ENCODE measurements at regions not wholly inside any gene's neighbourhood (a gene's known extent, or its start where the extent isn't known, plus 50 kb on each side); places are given as distances from the start of the nearest gene placed in this dataset.

DNA sequence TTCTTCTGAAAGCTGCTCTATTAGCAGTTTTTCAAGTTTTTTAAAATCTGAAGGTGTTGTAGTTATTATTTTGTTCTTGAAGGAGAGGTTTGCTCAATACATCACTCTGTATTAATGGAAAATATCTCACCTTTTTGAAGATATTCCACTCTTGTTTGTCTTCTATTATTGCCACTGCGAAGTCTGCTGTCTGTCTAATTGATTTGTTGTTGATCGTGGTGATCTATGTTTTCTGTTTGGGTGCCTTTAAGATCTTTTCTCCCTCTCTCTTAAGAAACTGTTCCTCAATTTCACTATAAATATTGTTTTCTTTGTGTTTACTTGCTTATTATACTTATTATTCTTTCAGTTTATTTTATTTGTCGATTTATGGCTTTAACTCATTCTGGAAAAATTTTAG lies 64.9 kb upstream of the FZD8 start:
- H3K9ac ChIP-seq, result no peak overlapping the region
- no peaks in the 10 kb centered on the region for H3K79me2 ChIP-seq (ENCODE audit: insufficient read depth, low read depth)
- H3K4me2 ChIP-seq, result no peak overlapping the region
- H3K4me1 ChIP-seq (ENCODE audit: low read depth, poor library complexity, severe bottlenecking), result peaks cover under 1% of the 10 kb centered on the region
- no peak overlapping the region for H3K4me3 ChIP-seq (IDR thresholded peaks at IDR 0.05; ENCODE audit: insufficient read depth, low read depth, low read length)
- no peaks in the 10 kb centered on the region for H3K36me3 ChIP-seq (ENCODE audit: insufficient read depth)
- H2AFZ ChIP-seq (ENCODE audit: low read depth), result no peak overlapping the region
- H3K27ac ChIP-seq, result no peak overlapping the region
- H4K20me1 ChIP-seq (ENCODE audit: insufficient read depth), result no peaks in the 10 kb centered on the region
- TF ChIP-seq, protein P1, sequence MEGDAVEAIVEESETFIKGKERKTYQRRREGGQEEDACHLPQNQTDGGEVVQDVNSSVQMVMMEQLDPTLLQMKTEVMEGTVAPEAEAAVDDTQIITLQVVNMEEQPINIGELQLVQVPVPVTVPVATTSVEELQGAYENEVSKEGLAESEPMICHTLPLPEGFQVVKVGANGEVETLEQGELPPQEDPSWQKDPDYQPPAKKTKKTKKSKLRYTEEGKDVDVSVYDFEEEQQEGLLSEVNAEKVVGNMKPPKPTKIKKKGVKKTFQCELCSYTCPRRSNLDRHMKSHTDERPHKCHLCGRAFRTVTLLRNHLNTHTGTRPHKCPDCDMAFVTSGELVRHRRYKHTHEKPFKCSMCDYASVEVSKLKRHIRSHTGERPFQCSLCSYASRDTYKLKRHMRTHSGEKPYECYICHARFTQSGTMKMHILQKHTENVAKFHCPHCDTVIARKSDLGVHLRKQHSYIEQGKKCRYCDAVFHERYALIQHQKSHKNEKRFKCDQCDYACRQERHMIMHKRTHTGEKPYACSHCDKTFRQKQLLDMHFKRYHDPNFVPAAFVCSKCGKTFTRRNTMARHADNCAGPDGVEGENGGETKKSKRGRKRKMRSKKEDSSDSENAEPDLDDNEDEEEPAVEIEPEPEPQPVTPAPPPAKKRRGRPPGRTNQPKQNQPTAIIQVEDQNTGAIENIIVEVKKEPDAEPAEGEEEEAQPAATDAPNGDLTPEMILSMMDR (conservative IDR thresholded peaks at IDR 0.05; ENCODE audit: low read depth, low read length), result no peak
- H3K27me3 ChIP-seq (ENCODE audit: insufficient read depth, low read depth), result no peaks in the 10 kb centered on the region

DNA sequence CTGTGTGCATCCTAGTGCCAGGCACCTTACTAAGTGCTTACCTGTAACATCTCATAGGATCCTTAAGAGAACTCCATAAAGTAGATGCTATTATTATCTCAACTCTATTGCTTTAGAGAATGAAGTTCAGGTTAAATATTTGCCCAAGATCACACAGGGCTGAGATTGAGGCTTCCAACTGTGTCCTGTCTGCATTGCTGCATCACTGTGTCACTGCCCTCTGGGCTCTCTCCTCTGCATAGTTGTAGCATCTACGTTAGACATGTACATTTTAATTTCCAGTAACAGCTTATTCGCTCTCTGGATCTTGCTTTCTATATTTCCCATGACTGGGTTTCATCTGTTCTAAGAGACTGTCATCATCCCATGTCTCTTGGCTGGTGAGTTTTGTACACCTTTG lies 63.6 kb upstream of the FZD8 start:
- H3K36me3 ChIP-seq (ENCODE audit: insufficient read depth), result no peaks in the 10 kb centered on the region
- no peaks in the 10 kb centered on the region for H4K20me1 ChIP-seq (ENCODE audit: insufficient read depth)
- H3K4me2 ChIP-seq, result no peak overlapping the region
- no peaks in the 10 kb centered on the region for H3K4me1 ChIP-seq (ENCODE audit: low read depth, poor library complexity, severe bottlenecking)
- H2AFZ ChIP-seq (ENCODE audit: low read depth), result no peak overlapping the region
- no peaks in the 10 kb centered on the region for H3K27me3 ChIP-seq (ENCODE audit: insufficient read depth, low read depth)
- H3K9ac ChIP-seq, result no peak overlapping the region
- H3K27ac ChIP-seq, result no peak overlapping the region
- TF ChIP-seq, protein P1 (conservative IDR thresholded peaks at IDR 0.05; ENCODE audit: low read depth, low read length), result no peak
- H3K79me2 ChIP-seq (ENCODE audit: insufficient read depth, low read depth), result no peaks in the 10 kb centered on the region
- H3K4me3 ChIP-seq (IDR thresholded peaks at IDR 0.05; ENCODE audit: insufficient read depth, low read depth, low read length), result no peak overlapping the region

DNA sequence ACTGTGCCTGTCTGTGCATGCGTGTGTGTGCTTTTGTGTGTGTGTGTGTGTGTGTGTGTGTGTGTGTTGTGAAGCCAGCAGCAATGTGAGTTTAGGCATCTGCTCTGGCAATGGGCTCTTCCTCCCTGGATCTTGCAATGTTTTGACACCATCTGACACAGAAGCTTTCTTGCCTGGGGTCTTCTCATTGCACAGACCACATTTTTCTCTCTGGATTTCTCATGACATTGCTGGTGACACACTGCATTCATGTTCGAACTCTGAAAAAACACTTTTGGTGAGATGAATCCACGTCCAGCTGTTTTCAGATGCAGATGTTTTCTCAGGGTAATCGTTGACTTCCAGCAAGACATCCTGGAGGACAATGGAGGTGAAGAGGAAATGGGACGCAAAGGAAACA lies 63.0 kb upstream of the FZD8 start:
- no peaks in the 10 kb centered on the region for H3K79me2 ChIP-seq (ENCODE audit: insufficient read depth, low read depth)
- no peak overlapping the region for H3K9ac ChIP-seq
- H3K4me1 ChIP-seq (ENCODE audit: low read depth, poor library complexity, severe bottlenecking), result no peaks in the 10 kb centered on the region
- no peaks in the 10 kb centered on the region for H3K27me3 ChIP-seq (ENCODE audit: insufficient read depth, low read depth)
- no peaks in the 10 kb centered on the region for H3K36me3 ChIP-seq (ENCODE audit: insufficient read depth)
- no peak overlapping the region for H3K4me3 ChIP-seq (IDR thresholded peaks at IDR 0.05; ENCODE audit: insufficient read depth, low read depth, low read length)
- H3K4me2 ChIP-seq, result no peak overlapping the region
- H4K20me1 ChIP-seq (ENCODE audit: insufficient read depth), result no peaks in the 10 kb centered on the region
- TF ChIP-seq, protein P1 (conservative IDR thresholded peaks at IDR 0.05; ENCODE audit: low read depth, low read length), result no peak
- H3K27ac ChIP-seq, result no peak overlapping the region
- H2AFZ ChIP-seq (ENCODE audit: low read depth), result no peak overlapping the region

DNA sequence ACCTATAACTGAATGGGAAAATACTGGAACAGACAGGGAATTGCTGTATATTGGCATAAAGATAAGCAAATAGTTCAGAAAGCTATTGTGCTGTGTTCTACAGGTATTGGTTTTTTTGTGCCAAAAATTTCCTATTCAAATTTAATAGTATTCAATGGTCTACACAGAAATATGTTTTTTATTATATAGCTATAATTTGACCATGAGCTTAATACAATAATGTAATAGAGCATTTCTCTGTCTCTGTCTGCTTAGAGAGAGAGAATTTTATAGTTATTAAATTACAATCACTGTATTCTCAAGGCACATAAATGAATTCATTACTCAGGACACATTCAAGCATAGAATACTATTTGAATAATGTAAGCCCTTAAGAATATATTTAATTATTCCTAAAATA lies 62.3 kb upstream of the FZD8 start:
- H3K4me2 ChIP-seq, result no peak overlapping the region
- no peak overlapping the region for H2AFZ ChIP-seq (ENCODE audit: low read depth)
- no peak overlapping the region for H3K4me3 ChIP-seq (IDR thresholded peaks at IDR 0.05; ENCODE audit: insufficient read depth, low read depth, low read length)
- no peak overlapping the region for H3K27ac ChIP-seq
- H3K9ac ChIP-seq, result no peak overlapping the region
- no peaks in the 10 kb centered on the region for H3K36me3 ChIP-seq (ENCODE audit: insufficient read depth)
- no peaks in the 10 kb centered on the region for H4K20me1 ChIP-seq (ENCODE audit: insufficient read depth)
- no peaks in the 10 kb centered on the region for H3K4me1 ChIP-seq (ENCODE audit: low read depth, poor library complexity, severe bottlenecking)
- no peaks in the 10 kb centered on the region for H3K79me2 ChIP-seq (ENCODE audit: insufficient read depth, low read depth)
- TF ChIP-seq, protein P1 (conservative IDR thresholded peaks at IDR 0.05; ENCODE audit: low read depth, low read length), result no peak
- no peaks in the 10 kb centered on the region for H3K27me3 ChIP-seq (ENCODE audit: insufficient read depth, low read depth)

DNA sequence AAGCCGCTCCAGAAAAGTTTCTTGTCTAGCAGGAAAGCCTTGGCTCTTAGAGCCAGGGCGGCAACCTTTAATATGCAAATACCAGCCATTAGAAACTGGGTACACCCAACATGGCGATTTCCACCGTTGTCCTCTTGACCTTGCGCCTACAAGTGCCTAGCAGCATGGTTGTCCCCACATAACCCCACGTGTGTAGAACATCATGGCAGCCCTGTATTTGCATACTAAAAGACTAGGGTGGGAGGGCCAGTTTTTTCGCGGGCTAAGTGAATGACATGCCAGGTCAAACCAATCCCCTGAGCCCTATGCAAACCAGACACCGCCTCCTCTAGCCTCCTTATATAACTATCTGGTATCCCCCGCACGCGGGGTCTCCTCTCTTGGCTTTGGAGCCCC lies 58.4 kb upstream of the FZD8 start:
- H3K36me3 ChIP-seq (ENCODE audit: insufficient read depth), result no peaks in the 10 kb centered on the region
- no peaks in the 10 kb centered on the region for H3K79me2 ChIP-seq (ENCODE audit: insufficient read depth, low read depth)
- H4K20me1 ChIP-seq (ENCODE audit: insufficient read depth), result no peaks in the 10 kb centered on the region
- TF ChIP-seq, protein P1 (conservative IDR thresholded peaks at IDR 0.05; ENCODE audit: low read depth, low read length), result no peak
- H3K4me3 ChIP-seq (IDR thresholded peaks at IDR 0.05; ENCODE audit: insufficient read depth, low read depth, low read length), result no peak overlapping the region
- H3K4me2 ChIP-seq, result no peak overlapping the region
- no peaks in the 10 kb centered on the region for H3K27me3 ChIP-seq (ENCODE audit: insufficient read depth, low read depth)
- H2AFZ ChIP-seq (ENCODE audit: low read depth), result no peak overlapping the region
- no peaks in the 10 kb centered on the region for H3K4me1 ChIP-seq (ENCODE audit: low read depth, poor library complexity, severe bottlenecking)
- no peak overlapping the region for H3K9ac ChIP-seq
- H3K27ac ChIP-seq, result no peak overlapping the region

Data from KMS-11 (cell line).